ENCODE measurements at regions not wholly inside any gene's neighbourhood (a gene's known extent, or its start where the extent isn't known, plus 50 kb on each side); places are given as distances from the start of the nearest gene placed in this dataset.

GRCh38 chr11:43212279-43212678 is 99.5 kb upstream of the API5 start:
- DNase-seq = no peak

GRCh38 chr11:43214471-43214870 is 97.3 kb upstream of the API5 start:
- no peak for DNase-seq

GRCh38 chr11:43217849-43218248 is 93.9 kb upstream of the API5 start:
- no peak for DNase-seq

GRCh38 chr11:43222215-43222614 is 89.6 kb upstream of the API5 start:
- no peak for DNase-seq

- DNase-seq = no peak
Observed at GRCh38 chr11:43223026-43223425, 88.8 kb upstream of the API5 start.

- DNase-seq = no peak
Observed at GRCh38 chr11:43234881-43235280, 76.9 kb upstream of the API5 start.

- DNase-seq = no peak
Observed at GRCh38 chr11:43238341-43238740, 73.5 kb upstream of the API5 start.

- DNase-seq = no peak
Observed at GRCh38 chr11:43239791-43240190, 72.0 kb upstream of the API5 start.

GRCh38 chr11:43242401-43242800 is 69.4 kb upstream of the API5 start:
- DNase-seq = no peak

- no peak for DNase-seq
Observed at GRCh38 chr11:43243927-43244326, 67.9 kb upstream of the API5 start.

- no peak for DNase-seq
Observed at GRCh38 chr11:43245466-43245865, 66.3 kb upstream of the API5 start.

- no peak for DNase-seq
Observed at GRCh38 chr11:43250309-43250708, 61.5 kb upstream of the API5 start.

GRCh38 chr11:43261775-43262174 is 50.0 kb upstream of the API5 start:
- DNase-seq = no peak

Measured in NCI-H2081 (cell line).